Muscle of arm (tissue), 1 donor: ENCODE measurements at regions not wholly inside any gene's neighbourhood (a gene's known extent, or its start where the extent isn't known, plus 50 kb on each side); places are given as distances from the start of the nearest gene placed in this dataset.
"Not testable (repeated sequence)": the region's sequence is repeated elsewhere in the genome, so short reads cannot be mapped to it uniquely, and the experiment has no call there.

Source experiments
- DNase-seq: peaks from one replicate; pipeline ENCODE4 v3.0.0-alpha.2; 2013

DNA sequence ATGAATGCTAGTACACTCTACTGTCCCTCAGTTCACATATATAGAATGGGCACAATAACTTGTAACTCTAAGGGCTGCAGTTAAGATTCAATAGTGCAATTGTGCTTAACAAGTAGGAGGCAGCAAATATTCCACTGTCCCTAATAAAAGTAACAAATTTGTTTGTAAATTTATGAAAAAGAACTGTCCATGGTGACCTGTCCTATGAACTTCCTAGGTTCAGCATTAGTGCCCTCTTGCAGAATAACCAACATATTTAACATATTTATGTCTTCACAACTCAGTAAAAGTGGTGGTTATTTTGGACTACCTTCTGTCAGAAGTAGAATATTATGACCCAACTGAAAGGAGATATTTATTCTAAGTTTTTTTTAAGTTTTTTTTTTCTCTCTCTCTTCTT lies 327.8 kb downstream of the CENPW start:
- no peak for DNase-seq

- no peak for DNase-seq
Observed at GRCh38 chr6:126672649-126673048, 332.7 kb downstream of the CENPW start.

DNA sequence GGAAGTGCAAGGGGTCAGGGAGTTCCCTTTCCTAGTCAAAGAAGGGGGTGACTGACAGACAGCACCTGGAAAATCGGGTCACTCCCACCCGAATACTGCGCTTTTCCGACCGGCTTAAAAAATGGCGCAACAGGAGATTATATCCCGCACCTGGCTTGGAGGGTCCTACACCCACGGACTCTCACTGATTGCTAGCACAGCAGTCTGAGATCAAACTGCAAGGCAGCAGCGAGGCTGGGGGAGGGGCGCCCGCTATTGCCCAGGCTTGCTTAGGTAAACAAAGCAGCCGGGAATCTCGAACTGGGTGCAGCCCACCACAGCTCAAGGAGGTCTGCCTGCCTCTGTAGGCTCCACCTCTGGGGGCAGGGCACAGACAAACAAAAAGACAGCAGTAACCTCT lies 333.8 kb downstream of the CENPW start:
- DNase-seq = not testable (repeated sequence)

- no peak for DNase-seq
Observed at GRCh38 chr6:126682440-126682839, 342.5 kb downstream of the CENPW start.

- no peak for DNase-seq
Observed at GRCh38 chr6:126685182-126685581, 345.3 kb downstream of the CENPW start.

- peak; percentile 58 for DNase-seq
Observed at GRCh38 chr6:126696921-126697693, 357.2 kb downstream of the CENPW start.

- no peak for DNase-seq
Observed at GRCh38 chr6:126698732-126699240, 358.9 kb downstream of the CENPW start.

DNA sequence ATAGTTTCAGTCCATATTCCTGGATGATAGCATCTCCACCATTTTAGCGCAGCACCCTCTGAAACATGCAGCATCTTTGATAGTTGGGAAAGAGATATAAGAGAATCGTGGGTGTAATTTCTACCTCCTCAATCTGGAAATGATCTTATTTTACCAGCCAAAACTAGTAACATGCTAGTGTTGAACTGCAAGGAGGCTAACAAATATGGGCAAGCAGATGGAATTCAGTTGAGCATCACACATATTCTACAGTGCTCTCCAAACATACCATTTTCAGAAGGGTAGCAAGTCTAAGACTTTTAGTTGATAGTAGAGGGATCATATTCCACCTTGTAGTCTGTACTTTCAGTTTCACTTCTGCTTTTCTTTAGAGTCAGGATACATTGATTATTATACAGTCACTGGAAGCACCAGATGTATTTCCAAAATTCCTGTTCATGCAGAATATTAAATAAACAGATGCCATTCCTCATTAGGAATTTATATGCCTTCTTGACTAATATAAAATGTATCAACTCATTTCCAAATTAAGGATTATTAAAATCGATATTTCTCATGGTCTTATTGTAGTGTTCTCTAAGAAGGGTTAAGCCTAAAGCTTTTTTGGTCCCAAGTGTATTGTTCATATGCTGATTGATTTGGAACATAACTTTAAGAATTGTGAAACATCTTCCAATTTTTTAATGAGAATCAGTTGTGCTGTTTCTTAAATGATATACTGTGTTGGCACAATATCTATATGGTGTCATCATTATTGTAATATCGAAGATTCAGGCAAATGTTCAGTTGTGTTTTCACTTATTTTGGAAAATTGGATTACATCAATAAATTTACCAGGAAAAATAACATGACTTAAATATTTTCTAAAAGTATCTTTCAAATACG lies 362.0 kb downstream of the CENPW start:
- DNase-seq = peak; percentile 51

DNA sequence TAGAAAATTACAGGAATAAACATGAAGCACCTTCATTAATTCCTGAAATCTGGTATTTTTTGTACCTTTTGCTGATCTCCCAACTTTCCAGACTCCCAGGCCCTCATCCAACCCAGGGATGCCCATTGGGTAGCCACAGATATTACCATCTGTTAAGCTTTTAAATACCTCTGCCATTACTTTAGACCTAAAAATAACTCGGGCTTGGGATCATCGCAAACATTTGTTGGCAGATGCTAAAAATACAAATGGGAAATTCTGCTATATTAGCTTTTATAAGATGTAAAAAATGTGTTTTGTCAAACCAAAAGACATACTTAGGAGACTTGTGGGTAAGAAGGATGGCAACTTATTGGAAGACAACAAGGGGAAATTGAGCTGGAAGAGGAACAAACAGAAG lies 376.1 kb downstream of the CENPW start:
- no peak for DNase-seq

DNA sequence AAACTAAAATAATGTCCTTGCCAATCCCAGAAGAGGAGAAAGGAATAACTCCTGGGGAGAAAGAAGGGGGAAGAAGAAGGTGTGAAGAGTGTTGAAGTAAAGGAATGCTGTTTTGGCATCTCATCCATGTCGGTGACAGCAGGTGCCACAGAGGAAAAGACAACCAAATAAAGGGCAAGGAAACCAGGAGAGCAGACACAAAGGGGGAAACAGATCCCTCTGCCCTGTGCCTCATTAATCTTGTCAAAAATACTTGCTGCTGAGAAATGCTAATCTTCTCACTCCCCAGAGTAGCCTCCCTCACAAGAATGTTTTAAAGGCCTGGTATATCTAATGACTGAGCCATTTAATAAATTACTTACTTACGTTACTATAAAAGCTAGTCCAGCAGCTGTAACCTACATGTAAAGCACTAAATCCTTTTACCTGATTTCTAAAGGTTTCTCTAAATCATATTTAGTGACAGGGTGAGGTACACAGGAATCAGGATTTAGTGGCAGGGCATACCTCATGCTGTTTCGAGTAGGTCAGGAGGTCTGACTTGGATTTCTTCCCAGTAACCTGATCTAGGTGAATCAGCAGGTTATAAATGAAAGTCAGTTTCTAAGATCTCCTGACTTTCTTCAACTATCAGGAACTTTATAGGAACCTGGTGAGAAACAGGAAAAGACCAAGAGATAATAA lies 377.1 kb downstream of the CENPW start:
- no peak for DNase-seq

DNA sequence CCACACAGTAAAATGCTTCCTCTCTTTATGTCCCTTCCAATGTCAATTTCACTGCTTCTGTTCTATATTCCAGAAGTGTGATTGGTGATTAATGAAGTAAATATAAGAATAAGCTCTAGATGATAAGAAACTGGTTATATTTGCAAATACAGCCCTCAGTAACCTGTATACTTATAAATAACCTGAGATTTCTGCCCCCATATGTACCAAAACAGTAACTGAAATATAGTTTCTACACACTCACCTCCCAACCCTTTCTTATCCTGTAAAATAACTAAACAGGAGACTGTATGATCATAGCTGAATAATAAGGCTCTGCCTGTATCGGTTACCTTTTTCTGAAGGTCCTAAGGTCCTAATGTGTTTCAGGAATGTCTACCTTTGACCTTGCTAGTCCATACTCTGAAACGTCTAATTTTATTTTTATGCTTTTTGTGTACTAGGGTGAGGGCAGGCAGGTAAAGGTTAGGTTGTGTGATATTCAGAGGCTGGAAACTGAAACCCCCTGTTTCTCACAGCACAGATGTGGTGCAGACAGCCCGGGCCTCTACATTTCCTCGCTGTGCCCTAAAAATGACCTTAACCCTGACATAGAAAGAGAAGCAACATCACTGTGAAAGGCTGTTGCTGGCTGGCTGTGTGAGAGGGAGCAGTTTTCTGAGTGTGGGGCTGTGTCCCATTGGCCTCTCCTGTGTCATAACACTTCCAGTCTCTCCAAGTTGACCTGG lies 378.8 kb downstream of the CENPW start:
- DNase-seq = no peak

DNA sequence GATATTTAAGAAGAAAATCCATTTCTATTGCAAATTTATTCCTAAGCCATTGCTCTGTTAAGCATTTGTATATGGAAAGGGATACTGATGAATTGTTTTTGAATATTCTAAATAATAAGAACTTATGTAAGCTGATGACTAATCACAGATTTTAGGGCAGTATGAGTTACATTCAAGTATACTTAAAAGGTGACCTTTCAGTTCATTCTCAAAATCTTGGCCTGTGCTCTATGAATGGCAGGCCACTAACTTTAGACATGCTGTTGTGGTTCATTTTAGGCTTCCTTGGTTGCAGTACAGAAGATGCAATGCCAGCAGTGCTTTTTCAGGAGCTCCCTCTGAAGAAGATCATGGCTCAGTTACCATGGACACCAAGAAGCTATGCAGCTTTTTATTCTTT lies 380.4 kb downstream of the CENPW start:
- DNase-seq = no peak

DNA sequence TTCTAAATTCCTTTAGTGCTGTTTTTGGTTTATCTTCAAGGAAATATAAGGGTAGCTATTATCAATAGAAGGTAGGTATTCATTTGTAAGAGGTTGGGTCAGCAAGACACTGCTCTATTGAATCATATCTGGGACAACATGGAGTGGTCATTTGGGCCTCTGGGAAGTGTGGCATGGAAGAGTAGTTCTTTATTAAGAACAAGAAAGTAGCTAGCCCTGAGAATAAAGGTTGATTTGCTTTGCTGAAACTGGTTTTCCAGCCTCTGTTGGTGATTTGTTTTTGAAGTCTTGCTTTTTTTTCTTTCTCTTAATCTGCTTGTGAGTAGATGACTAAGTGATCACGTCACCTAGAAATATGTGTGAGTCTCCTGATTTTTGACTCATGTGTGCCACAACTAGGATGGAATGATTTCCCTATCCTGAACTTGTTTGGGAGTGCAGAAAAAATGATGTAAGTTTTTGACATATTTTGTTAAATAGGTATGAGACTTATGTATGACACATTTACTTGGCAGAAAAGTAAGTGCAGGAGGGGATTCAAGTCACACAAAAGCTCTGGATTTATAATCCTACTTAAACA lies 381.8 kb downstream of the CENPW start:
- DNase-seq = no peak

DNA sequence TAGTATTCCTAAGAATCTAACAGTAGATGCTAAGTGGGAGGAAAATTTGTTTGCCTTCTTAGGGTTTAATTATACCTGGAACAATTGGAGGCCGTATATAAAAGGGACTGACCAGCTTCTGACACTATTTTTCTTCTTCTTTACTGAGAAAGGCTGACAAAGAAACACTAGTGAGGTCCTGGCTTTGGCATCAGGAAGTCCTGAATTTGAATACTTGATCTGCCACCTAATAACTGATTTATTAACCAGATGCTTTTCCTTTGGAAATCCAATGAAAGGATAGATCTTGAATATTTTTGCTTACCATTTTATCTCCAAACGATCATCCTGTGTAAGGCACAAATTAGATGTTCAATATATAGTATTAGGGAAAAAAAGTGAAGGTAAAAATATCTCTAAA lies 382.5 kb downstream of the CENPW start:
- no peak for DNase-seq

- no peak for DNase-seq
Observed at GRCh38 chr6:126723541-126724170, 383.7 kb downstream of the CENPW start.

GRCh38 chr6:126724821-126725220 lies 384.9 kb downstream of the CENPW start:
- DNase-seq = no peak

DNA sequence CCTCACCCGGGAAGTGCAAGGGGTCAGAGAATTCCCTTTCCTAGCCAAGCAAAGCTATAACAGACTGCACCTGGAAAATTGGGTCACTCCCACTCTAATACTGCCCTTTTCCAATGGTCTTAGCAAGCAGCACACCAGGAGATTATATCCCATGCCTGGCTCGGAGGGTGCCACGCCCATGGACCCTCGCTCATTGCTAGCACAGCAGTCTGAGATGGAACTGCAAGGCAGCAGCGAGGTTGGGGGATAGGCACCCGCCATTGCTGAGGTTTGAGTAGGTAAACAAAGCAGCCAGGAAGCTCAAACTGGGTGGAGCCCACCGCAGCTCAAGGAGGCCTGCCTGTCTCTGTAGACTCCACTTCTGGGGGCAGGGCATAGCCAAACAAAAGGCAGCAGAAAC lies 386.5 kb downstream of the CENPW start:
- DNase-seq = not testable (repeated sequence)

- peak; percentile 38 for DNase-seq
Observed at GRCh38 chr6:126738146-126738545, 380.3 kb upstream of the RSPO3 start.

DNA sequence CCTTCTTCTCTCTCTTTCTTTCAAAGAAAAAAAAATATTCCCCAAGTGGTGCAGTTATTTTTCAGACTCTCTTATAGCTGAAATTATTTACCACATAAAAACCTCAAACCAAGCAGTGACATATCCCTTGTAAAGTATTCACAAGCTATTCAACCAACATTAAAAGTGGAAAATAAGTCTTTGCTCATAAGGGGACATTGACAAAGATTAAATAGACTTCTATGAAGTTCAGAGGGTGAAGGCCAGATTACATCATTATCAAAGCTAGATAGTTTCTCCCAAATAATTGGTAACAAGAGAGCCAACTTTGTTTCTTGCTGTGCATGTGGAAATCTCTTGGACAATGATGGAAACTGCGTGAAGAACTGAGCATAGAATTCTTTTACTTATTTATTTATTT lies 379.8 kb upstream of the RSPO3 start:
- no peak for DNase-seq

DNA sequence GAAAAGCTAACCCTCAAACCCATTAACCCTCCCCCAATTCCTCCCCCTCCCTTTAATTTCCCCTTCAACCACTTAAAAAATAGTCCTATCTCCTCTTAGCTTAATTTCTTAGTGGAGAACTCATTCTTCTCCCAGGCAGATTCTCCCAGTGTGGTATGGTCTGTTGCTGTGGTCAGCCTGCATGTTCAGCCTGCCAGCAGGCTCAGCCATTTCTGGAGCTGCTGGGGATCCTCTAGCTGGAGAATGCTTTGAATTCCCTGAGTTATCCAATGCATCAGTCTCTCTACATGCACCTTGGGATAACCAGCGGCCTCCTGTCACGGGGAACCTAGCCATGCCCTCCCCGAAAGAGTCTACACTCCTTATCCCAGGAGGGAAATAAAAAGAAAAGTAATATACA lies 375.4 kb upstream of the RSPO3 start:
- no peak for DNase-seq
